K562 (cell line): ENCODE measurements at regions not wholly inside any gene's neighbourhood (a gene's known extent, or its start where the extent isn't known, plus 50 kb on each side); places are given as distances from the start of the nearest gene placed in this dataset.

ENCODE experiments used
- C11orf30 ChIP-seq: fragments of 450-650 bp; IDR thresholded peaks from 2 replicates; pipeline ENCODE4 v1.6.1; 2016; ENCODE audit warnings: low read depth, mild to moderate bottlenecking
- HLTF ChIP-seq: fragments of 450-650 bp; IDR thresholded peaks from 2 replicates; pipeline ENCODE4 v1.6.1; 2016
- MCM5 ChIP-seq: fragments of 450-650 bp; IDR thresholded peaks from 2 replicates; pipeline ENCODE4 v1.6.1; 2016; ENCODE audit warnings: low read depth
- NCOA6 ChIP-seq: fragments of 450-650 bp; IDR thresholded peaks from 2 replicates; pipeline ENCODE4 v1.6.1; 2017; ENCODE audit warnings: mild to moderate bottlenecking
- NCOR1 ChIP-seq: fragments of 450-650 bp; IDR thresholded peaks from 2 replicates; pipeline ENCODE4 v1.6.1; 2016; ENCODE audit warnings: mild to moderate bottlenecking, moderate library complexity
- NKRF ChIP-seq: fragments of 450-650 bp; IDR thresholded peaks from 2 replicates; pipeline ENCODE4 v1.6.1; 2016; ENCODE audit warnings: borderline replicate concordance
- SLC30A9 ChIP-seq: fragments of 250-450 bp; sonication (Bioruptor Pico); IDR thresholded peaks from 2 replicates; pipeline ENCODE4 v1.8.0; 2022; ENCODE audit warnings: mild to moderate bottlenecking, moderate library complexity
- TAF9B ChIP-seq: fragments of 450-650 bp; IDR thresholded peaks from 2 replicates; pipeline ENCODE4 v1.6.1; 2018; ENCODE audit warnings: mild to moderate bottlenecking; ENCODE audit not compliant: partially characterized antibody
- TARDBP ChIP-seq: fragments of 450-650 bp; IDR thresholded peaks from 2 replicates; pipeline ENCODE4 v1.6.1; 2016
- ZBTB33 ChIP-seq: sonication (generic); formaldehyde crosslinking; IDR thresholded peaks from 2 replicates; pipeline ENCODE4 v1.8.1; 2023; ENCODE audit warnings: mild to moderate bottlenecking, missing genetic modification reagents
- ZBTB7A ChIP-seq: IDR thresholded peaks from 2 replicates; pipeline ENCODE4 v1.6.1; 2011; ENCODE audit warnings: low read depth, mild to moderate bottlenecking, low read length, moderate library complexity, borderline replicate concordance; ENCODE audit not compliant: control insufficient read depth
- ZNF140 ChIP-seq: fragments of 250-450 bp; sonication (Bioruptor Pico); IDR thresholded peaks from 2 replicates; pipeline ENCODE4 v1.8.0; 2021; ENCODE audit warnings: moderate library complexity, mild to moderate bottlenecking, inconsistent platforms
- ZNF143 ChIP-seq: sonication (generic); formaldehyde crosslinking; IDR thresholded peaks from 2 replicates; pipeline ENCODE4 v1.9.0; 2022; ENCODE audit warnings: mild to moderate bottlenecking, missing genetic modification reagents
- ZNF217 ChIP-seq: sonication (generic); formaldehyde crosslinking; IDR thresholded peaks from 2 replicates; pipeline ENCODE4 v1.8.0; 2022; ENCODE audit warnings: mild to moderate bottlenecking, missing genetic modification reagents
- ZNF3 ChIP-seq: fragments of 250-450 bp; sonication (Bioruptor Pico); IDR thresholded peaks from 2 replicates; pipeline ENCODE4 v1.5.0; 2021; ENCODE audit warnings: mild to moderate bottlenecking, moderate library complexity
- ZNF778 ChIP-seq: fragments of 450-650 bp; formaldehyde crosslinking; IDR thresholded peaks from 2 replicates; pipeline ENCODE4 v1.4.0; 2020; ENCODE audit warnings: mild to moderate bottlenecking, moderate library complexity
- TF ChIP-seq, protein P1 (sequence below): fragments of 450-650 bp; IDR thresholded peaks from 2 replicates; pipeline ENCODE4 v1.6.1; 2018; ENCODE audit warnings: mild to moderate bottlenecking, low read depth; ENCODE audit not compliant: partially characterized antibody
- TF ChIP-seq, protein P2 (sequence below): IDR thresholded peaks from 2 replicates; pipeline ENCODE4 v1.6.1; 2014; ENCODE audit warnings: antibody characterized with exemption
- TF ChIP-seq, protein P3 (sequence below): fragments of 250-450 bp; sonication (Bioruptor Pico); IDR thresholded peaks from 2 replicates; pipeline ENCODE4 v1.5.0; 2020; ENCODE audit warnings: mild to moderate bottlenecking
- TF ChIP-seq, protein P4 (sequence below): fragments of 250-450 bp; sonication (Bioruptor Pico); IDR thresholded peaks from 2 replicates; pipeline ENCODE4 v1.5.0; 2021

DNA sequence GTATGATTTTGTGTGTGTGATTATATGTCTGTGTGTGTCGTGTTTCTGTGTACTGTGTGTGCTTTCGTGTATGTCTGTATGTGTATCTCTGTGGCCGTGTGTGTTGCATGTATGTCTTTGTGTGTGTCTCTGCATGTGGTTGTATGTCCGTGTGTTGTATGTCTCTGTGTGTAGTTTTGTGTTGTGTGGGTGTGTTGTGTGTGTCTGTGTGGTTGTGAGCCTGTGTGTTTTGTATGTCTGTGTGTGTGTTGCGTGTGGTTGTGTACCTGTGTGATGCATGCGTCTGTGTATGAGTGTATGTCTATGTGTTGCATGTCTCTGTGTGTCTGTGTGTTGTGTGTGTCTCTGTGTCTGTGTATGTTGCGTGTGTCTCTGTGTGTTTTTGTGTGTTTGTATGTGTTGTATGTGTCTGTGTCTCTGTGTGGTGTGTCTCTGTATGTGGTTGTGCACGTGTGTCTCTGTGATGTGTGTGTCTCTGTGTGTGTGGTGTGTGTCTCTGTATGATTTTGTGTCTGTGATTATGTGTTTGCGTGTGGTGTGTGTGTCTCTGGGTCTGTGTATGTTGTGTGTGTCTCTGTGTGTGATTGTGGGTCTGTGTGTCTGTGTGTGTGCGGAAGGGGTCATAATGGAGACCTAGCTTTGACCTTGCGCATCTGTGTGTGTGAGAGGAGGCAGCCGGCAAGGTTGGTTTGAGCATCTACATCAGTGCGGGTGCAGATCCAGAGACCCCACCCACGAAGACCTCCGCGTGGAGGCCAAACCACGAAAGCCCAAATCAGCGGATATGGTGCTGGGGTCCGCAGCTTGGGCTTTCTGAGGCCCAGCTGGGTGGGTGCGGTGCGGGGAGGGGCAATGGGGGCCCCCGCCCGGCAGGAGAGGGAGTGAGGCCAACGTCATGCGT is 212.6 kb upstream of the GSE1 start (continued):
- TF ChIP-seq, protein P1, sequence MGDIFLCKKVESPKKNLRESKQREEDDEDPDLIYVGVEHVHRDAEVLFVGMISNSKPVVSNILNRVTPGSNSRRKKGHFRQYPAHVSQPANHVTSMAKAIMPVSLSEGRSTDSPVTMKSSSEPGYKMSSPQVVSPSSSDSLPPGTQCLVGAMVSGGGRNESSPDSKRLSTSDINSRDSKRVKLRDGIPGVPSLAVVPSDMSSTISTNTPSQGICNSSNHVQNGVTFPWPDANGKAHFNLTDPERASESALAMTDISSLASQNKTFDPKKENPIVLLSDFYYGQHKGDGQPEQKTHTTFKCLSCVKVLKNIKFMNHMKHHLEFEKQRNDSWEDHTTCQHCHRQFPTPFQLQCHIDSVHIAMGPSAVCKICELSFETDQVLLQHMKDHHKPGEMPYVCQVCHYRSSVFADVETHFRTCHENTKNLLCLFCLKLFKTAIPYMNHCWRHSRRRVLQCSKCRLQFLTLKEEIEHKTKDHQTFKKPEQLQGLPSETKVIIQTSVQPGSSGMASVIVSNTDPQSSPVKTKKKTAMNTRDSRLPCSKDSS = peak; percentile 58
- no peak for TF ChIP-seq NCOR1
- no peak for TF ChIP-seq C11orf30
- peak; percentile 49; the same call in 1 of the 2 replicates for TF ChIP-seq HLTF
- TF ChIP-seq TAF9B = no peak
- TF ChIP-seq ZNF217 (CRISPR knock-in tag) = no peak
- TF ChIP-seq NKRF = peak; percentile 74; the same call in 1 of the 2 replicates
- TF ChIP-seq NCOA6 = no peak
- TF ChIP-seq, protein P2, sequence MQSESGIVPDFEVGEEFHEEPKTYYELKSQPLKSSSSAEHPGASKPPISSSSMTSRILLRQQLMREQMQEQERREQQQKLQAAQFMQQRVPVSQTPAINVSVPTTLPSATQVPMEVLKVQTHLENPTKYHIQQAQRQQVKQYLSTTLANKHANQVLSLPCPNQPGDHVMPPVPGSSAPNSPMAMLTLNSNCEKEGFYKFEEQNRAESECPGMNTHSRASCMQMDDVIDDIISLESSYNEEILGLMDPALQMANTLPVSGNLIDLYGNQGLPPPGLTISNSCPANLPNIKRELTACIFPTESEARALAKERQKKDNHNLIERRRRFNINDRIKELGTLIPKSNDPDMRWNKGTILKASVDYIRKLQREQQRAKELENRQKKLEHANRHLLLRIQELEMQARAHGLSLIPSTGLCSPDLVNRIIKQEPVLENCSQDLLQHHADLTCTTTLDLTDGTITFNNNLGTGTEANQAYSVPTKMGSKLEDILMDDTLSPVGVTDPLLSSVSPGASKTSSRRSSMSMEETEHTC = no peak
- TF ChIP-seq MCM5 = no peak
- no peak for TF ChIP-seq ZNF778
- no peak for TF ChIP-seq SLC30A9 (CRISPR knock-in tag)
- peak; percentile 77; the same call in 1 of the 2 replicates for TF ChIP-seq ZBTB33 (CRISPR knock-in tag)
- TF ChIP-seq ZNF140 (CRISPR knock-in tag) = no peak
- TF ChIP-seq, protein P3, sequence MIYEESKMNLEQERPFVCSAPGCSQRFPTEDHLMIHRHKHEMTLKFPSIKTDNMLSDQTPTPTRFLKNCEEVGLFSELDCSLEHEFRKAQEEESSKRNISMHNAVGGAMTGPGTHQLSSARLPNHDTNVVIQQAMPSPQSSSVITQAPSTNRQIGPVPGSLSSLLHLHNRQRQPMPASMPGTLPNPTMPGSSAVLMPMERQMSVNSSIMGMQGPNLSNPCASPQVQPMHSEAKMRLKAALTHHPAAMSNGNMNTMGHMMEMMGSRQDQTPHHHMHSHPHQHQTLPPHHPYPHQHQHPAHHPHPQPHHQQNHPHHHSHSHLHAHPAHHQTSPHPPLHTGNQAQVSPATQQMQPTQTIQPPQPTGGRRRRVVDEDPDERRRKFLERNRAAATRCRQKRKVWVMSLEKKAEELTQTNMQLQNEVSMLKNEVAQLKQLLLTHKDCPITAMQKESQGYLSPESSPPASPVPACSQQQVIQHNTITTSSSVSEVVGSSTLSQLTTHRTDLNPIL (CRISPR knock-in tag) = no peak
- TF ChIP-seq ZNF143 (CRISPR knock-in tag) = no peak
- TF ChIP-seq TARDBP = no peak
- TF ChIP-seq, protein P4, sequence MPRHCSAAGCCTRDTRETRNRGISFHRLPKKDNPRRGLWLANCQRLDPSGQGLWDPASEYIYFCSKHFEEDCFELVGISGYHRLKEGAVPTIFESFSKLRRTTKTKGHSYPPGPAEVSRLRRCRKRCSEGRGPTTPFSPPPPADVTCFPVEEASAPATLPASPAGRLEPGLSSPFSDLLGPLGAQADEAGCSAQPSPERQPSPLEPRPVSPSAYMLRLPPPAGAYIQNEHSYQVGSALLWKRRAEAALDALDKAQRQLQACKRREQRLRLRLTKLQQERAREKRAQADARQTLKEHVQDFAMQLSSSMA (CRISPR knock-in tag) = no peak
- peak; percentile 82; the same call in 1 of the 2 replicates for TF ChIP-seq ZBTB7A
- no peak for TF ChIP-seq ZNF3 (CRISPR knock-in tag)
